ENCODE measurements at regions not wholly inside any gene's neighbourhood (a gene's known extent, or its start where the extent isn't known, plus 50 kb on each side); places are given as distances from the start of the nearest gene placed in this dataset.
A peak's percentile ranks its signal among the peaks of the same experiment; 100 is the strongest.

DNA sequence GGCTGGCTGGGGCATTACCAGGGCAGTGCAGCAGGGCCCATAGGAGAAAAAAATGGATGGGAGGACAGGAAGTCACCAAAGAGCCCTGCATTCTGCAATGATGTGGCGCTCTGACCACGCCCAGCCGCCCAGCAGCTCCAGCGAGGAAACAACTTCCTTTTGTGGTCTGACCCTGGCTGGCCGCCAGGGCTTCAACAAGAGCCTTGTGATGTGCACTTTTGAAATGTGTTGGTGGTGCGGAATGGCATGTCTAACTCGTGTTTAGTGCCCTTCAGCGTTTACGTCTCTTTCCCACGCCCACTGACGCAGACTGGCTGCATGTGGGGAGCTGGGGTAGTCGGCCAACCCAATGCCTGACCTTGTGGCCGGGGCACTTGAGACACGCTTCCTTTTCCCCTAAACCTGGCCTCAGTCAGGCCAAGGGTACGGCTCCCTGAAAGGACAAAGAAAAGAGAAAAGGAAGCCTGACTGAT is 81.9 kb upstream of the CTNNB1 start:
- peak; percentile 86 for DNase-seq

DNA sequence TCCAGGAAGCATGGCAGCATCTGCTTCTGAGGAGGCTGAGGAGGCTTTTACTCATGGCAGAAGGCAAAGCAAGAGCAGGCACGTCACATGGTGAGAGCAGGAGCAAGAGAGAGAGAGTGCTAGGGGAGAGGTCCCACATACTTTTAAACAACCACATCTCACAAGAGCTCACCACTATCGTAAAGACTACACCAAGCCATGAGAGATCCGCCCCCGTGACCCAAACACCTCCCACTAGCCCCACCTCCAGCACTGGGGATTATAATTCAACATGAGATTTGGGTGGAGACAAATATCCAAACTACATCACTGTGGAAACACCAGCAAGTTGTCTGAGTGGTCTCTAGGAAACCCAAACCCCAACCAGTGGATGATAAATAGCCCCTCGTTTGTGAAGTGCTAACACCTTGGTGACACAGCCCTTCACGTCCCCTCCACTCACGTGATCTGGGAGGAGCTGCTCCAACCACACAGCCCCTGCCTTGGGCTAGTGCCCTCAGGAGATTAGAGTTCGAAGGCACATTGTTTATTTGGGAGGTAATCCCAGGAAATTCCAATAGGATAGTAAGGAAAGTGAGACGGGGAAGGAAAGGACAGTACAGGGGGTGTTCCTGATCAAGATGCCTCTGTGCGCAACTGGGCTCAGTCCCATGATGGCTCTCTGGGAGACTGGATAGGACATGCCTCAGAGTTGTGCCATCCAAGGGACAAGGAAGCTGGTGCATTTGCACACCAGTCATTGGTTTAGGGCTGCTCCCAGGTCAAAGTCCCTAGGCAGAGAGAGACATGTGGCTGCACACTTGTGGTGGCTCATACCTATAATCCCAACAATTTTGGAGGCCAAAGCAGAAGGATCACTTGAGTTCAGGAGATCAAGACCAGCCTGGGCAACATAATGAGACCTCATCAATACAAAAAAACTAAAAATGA is 80.6 kb upstream of the CTNNB1 start:
- DNase-seq = no peak

DNA sequence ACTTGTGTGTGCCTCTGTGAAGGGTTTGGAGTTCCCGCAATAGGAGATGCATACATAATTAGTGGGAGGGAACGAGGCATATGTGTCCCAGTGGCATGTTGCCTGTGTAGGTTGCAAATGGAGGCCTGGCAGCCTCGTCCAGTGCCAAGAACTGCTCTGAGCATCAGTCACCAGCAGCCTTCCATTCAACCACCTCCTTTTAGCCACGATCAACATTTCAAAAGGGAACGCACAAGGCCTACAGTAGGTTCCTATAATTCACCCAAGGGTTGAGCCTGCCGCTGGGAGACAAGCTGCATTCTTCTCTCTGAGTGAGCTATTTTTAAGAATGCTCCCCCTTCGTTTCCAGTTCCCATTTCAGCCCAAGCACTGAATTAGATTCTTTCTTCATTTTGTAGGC is 78.8 kb upstream of the CTNNB1 start:
- DNase-seq = no peak

DNA sequence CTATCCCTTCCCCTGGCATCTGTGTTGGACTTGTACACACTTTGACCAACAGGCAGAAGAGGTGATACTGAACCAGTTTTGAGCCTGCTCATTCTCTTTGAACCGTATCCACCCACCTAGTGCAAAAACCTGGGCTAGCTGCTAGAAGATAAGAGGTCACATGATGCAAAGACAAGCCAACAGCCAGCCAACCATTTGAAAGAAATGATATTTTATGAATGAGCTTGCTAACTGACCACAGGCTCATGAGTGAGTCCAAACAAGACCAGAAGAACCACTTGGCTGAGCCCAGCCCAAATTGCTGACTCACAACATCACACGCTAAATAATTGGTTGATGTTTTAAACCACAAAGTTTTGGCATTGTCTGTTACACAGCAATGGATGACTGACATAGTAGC is 74.0 kb upstream of the CTNNB1 start:
- DNase-seq = no peak

DNA sequence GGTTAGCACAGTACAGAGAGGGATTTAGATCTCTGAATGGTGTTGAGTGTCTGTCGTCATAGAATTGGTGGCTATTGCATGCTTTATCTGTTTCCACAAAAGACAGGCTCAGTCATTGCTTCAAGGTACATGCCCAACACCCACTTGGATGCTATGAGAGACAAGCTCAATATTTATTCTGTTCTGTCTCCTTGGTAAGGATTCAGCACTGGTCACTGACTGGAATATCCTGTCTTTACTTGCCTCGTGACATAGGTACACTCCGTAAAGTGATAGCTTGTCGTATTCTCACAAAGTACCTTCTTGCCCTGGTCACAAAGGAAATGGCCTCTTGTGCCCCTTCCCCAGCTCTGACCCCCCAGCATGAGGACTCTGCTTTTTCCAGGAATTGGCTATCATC is 72.8 kb upstream of the CTNNB1 start:
- no peak for DNase-seq

DNA sequence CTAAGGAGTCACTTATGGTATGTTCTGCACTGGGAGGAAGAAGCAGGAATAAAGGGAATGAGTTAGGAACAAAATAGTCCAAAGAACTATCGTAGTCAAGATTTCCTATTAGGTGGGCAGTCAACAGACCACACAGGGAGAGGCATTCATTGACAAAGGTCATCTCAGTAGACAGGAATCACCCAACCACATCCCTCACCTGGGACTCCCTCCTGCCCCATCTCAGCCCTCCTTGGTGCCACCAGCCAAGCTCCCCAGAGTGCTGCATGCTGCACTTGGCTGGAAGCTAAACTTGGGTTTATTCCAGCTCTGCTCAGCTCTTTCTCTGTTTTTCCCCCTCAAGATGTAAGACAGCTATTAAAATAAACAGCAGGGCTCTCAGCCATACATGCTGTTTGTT is 72.3 kb upstream of the CTNNB1 start:
- DNase-seq = no peak

DNA sequence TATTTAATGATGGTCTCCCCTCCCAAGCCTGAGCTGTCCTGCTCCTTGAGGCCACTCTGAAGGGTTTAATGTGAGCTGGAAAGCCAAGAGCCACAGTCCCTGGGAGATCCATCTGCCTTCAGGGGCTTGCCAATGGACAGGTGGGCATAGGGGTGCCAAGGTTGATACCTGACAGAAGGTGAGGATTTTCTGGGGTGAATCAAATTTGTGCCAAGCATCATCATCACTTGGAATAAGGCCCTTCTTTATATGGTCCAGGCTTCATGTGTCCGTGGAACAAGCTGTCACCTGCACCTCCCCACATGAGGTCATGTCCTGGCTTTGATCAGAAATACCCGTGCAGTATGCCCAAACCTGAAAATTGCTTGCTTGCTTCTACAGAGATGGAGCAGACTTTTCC is 71.9 kb upstream of the CTNNB1 start:
- DNase-seq = no peak

DNA sequence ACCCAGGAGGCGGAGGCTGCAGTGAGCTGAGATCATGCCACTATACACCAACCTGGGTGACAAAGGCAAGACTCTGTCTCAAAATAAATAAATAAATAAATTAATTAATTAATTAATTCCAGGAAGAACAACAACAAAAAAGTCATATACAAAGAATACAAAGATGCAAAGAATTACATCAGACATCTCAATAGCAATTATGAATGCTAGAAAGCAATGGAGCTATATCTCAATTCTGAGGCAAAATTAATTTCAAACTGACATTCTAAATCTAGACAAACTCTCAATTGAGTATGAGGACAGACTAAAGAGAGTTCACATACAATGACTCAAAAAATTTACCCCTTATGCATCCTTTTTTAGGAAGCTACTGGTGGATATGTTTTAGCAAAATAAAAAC is 69.6 kb upstream of the CTNNB1 start:
- no peak for DNase-seq

DNA sequence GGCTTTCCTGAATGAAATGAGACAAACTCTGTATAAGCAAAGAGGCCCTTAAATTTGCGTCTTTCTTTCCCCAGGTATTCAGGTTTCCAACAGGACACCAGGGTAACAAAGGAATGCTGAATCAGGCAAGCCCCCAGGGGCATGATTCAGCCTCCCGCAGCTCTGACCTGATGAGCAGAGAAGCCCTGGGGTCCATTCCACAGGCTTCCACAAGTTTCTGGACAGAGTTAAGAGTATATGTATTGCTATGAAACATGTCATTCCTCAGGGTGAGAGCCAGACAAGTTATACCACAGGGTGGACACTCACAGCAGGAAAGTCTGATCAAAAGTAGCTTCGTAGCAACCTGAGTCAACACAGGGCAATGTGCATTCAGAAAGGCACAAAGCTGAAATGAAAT is 68.1 kb upstream of the CTNNB1 start:
- DNase-seq = no peak

DNA sequence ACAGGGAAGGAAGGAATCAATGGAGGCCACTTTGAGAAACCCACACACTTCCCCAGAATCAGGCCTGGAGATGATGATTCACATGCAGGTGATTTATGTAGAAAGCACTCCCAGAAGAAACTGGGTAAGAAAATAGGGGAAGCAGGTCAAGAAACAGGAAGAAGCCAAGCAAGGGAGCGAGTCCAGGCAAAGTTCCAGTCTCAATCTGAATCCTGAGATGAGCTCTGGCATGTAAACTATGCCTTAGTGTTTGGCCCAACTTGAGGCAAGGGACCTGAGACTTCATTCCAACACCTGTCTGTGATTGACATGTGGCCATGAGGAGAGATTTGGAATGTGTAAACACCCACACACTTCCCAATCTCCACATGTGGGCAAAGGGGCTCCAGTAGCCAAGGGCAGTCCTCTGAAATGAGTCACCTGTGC is 61.6 kb upstream of the CTNNB1 start:
- DNase-seq = no peak

DNA sequence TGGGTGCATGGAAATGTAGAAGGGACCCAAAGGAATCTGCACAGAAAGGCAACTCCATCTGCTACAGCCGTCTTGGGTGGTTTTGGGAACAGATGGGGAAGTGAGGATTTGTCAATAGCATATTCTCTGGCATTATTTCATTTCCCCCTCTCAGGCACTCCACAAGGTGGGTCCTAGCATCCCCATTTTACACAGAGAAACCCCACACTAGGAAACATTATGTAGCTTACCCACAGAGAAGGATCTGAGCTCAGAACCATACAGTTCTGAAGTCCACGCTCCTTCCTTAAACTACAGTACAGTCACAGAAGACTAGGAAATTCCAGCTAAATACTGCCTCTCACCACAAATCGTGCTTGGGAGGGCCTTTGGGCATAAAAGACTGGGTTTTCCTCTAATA is 61.2 kb upstream of the CTNNB1 start:
- DNase-seq = no peak

DNA sequence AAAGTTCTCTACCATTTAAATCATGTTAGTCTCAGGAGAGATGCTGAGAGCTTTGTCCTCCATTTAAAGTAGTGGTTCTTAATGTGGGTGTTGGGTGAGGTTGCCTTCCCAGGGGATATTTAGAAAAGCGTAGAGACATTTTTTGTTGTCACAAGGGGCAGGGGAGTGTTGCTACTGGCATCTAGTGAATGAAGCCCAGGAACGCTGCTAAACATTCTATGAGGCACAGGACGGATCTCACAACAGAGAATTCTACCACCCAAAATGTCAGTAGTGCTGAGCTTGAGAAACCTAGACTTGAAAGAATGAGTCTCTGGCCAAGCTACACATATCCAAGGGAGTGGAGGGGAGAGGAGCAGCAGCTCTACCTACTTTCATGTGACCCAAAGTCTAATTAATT is 60.7 kb upstream of the CTNNB1 start:
- no peak for DNase-seq

DNA sequence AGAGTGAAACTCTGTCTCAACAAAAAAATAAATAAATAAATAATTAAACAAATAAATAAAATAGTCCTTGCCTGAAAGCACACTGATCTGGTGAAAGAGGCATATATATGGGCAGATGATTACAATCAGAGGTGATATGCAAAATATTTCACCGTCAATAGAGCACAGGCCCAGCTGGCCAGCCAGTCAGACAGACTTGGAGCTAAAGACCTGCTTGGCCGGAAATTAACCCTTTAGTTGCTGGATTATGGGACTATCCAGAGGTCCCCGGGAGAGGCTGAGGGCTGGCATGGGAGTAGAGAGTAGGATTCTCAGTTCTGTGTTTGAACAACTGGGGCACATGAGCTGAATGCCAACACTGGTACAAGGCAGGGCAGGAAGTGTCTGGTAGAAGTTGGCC is 59.1 kb upstream of the CTNNB1 start:
- no peak for DNase-seq

DNA sequence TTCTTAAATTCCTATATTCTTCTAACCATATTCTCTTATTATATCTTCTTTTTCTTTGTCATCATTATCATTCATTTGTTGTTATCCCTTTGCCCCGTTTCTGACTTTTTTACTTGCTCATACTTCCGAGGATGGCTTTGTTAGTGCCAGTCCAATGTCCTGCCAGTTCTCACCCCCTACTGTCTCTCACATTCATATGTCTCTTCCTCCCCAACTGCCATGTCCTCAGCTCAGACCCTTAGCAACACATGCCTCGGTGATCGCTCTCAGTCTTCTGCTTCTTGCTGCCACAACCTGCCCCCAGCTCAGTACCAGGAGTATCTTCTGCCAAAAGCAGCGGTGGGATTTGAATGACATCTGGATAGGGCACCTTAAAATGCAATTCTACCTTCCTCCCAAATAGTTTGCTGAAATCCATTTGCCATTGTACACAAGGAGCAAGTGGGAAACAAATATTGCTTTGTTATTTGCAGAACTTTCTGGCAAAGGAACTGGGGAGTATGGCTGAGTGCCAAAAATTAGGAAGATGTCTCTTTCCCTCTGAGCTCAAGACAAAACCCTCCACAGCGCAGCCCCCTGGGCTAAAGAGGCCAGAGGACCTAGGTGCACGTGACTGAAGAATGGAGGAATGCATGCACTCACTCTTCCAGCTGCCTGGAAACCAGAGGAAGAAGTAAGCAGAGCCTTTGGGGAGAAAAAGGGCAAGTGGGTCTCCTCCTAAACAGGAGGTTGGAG is 57.7 kb upstream of the CTNNB1 start:
- DNase-seq = no peak

DNA sequence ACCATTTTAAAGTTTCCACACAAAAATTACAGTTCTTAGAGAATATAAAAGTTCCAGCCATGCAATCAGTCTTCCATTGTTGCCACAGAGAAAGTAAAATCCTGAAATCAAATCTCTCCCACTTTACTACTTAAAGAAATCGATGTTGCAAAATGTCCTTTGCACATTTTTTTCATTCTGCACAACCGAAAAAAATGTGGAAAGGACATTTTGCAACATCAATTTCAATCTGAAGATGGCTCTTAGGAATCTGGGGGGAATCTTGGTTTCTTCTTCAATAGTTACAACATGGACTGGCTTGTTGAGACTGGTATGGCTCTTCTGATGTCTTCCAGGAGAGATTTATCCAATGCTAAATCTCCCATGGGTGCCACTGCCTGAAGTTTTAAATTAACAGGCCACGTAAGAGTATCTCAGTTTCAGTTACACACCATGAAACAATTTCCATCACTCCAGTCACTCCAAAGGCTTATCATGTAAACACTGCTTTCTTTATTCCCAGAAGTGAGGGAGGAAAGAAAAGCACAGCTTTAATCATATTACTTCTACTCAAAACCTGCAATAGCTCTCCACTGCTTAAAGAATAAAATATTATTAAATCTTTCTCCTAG is 55.8 kb upstream of the CTNNB1 start:
- no peak for DNase-seq

DNA sequence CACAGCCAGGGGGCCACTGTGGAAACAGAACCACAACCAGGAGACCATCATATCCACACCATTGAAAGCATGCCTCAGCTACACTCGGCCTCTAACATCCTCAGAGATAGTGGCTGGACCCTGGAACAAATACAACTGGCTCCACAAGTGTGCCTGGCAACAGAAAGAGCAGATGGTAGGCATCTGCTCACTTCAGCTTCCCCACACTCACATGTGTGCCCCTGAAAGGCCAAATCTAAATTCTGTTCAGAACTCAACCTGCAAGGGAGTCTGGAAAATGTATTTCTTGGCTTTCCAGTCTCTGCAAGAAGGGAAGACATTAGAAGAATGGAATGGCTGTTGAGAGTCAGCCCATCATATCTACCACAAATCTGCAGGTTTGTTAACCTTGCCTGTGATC is 54.7 kb upstream of the CTNNB1 start:
- no peak for DNase-seq

DNA sequence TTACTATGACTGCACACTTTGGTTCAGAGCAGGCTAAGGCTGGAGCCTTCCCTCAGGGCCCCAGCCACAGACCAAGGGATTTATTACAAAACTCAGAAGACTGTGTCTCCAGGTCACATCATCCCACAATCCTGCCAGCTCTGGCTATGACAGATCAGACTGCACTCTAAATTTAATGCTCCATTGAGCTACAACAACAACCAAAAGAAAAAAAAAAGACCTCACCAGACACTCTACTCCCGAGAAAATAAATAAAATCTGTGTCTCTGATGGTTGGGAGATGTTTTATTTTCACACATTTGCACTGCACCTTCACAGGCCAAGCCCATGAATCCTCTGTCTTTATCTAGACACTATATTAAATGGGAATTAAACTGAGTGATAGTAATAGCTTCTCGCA is 50.8 kb upstream of the CTNNB1 start:
- DNase-seq = no peak

DNA sequence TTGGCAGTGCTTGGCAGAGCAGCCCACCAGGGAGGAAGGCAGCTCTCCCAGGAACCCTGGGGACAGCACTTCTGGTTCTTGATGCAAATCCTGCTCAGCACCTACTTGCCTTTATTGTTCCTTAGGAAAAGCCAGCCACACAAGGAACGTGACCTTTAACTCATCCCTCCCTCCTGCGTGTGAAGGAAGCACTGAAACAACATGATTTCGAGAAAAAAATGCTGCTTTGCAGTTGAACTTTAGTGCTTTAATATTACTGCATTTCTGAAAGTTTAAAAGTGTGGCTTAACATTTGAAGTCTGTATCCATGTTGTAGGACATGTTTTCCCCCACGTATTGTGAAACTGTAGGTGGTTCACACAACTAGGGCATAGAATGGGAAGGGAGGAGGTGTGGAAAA is 50.4 kb upstream of the CTNNB1 start:
- no peak for DNase-seq

All from left hindlimb (tissue), 1 donor.